ENCODE measurements at regions not wholly inside any gene's neighbourhood (a gene's known extent, or its start where the extent isn't known, plus 50 kb on each side); places are given as distances from the start of the nearest gene placed in this dataset.

GRCh38 chr13:42380420-42381164 is 108.6 kb downstream of the AKAP11 start:
- FAIRE-seq (no peak), DNase-seq (ENCODE audit: low read depth, low spot score) (peak; percentile 85), ATAC-seq (peak; percentile 69)
- peaks cover 53% of the 10 kb centered on the region for H3K4me1 ChIP-seq (ENCODE audit: control insufficient read depth, insufficient read depth, low read length)
- peak overlapping the region; percentile 91 for H3K4me2 ChIP-seq (ENCODE audit: control insufficient read depth, insufficient read depth)
- no peaks in the 10 kb centered on the region for H3K79me2 ChIP-seq (ENCODE audit: control insufficient read depth, insufficient read depth, low read length)
- H3K4me3 ChIP-seq: 0 out of 2 replicates have a peak overlapping the region, but pooled peaks have one; percentile 6
- H3K27me3 ChIP-seq (replicated peaks in 1 of 2; ENCODE audit: control insufficient read depth in 2 of 2, insufficient read depth in 2 of 2, low read length in 1 of 2): no peaks in the 10 kb centered on the region
- WGBS (ENCODE audit: insufficient coverage, insufficient replicate concordance, low lambda C conversion rate, missing lambda C conversion rate): under 1% methylated on average over 12 of the region's 12 CpGs
- RAD21 ChIA-PET (ENCODE audit: unreplicated experiment): interaction anchor here (0.8 to 8.1 kb wide), 24 partner anchors 8 to 171 kb away, joined by 3 to 86 read pairs (median 6); no protein-coding TSS in a partner anchor
- POLR2A ChIA-PET: interaction anchor here (0.8 to 5.1 kb wide), 10 partner anchors 9 to 151 kb away, joined by 3 to 35 read pairs (median 4); partner anchors contain the start of gene AKAP11
- H3K36me3 ChIP-seq (ENCODE audit: control insufficient read depth in 2 of 2, insufficient read depth in 2 of 2, low read length in 1 of 2): no peaks in the 10 kb centered on the region
- peak overlapping the region; percentile 20; the same call in 1 of the 2 replicates for H2AFZ ChIP-seq (ENCODE audit: control insufficient read depth, low read depth, low read length)
- in situ Hi-C loops (cut with MboI) (no loop called here), intact Hi-C loops (cut with micrococcal nuclease; ENCODE audit: unreplicated experiment) (loop anchor here (5.0 kb wide), 1 partner anchor 612 kb away; the partner anchor contains the start of gene EPSTI1)
- SMC1A ChIA-PET (ENCODE audit: uncharacterized antibody, unreplicated experiment): interaction anchor here (0.6 to 12.5 kb wide), 24 partner anchors 10 to 213 kb away, joined by 3 to 210 read pairs (median 4); no protein-coding TSS in a partner anchor
- no peaks in the 10 kb centered on the region for H4K20me1 ChIP-seq (ENCODE audit: control insufficient read depth, insufficient read depth)
- H3K9me3 ChIP-seq (replicated peaks; ENCODE audit: control insufficient read depth, insufficient read depth, low read length): peaks cover 14% of the 10 kb centered on the region
- TSS peak; percentile 85 for BruUV-seq (replicated peaks)
- H3K27ac ChIP-seq (ENCODE audit: control insufficient read depth, insufficient read depth): peak overlapping the region; percentile 99
- H3K9ac ChIP-seq (ENCODE audit: control insufficient read depth, insufficient read depth, low read length): peak overlapping the region; percentile 77
- CTCF ChIA-PET: interaction anchor here (0.7 to 5.5 kb wide), 14 partner anchors 12 to 203 kb away, joined by 3 to 39 read pairs (median 5); partner anchors contain the start of gene TNFSF11
- TF ChIP-seq JUNB (IDR thresholded peaks at IDR 0.05): peak; percentile 57
- TF ChIP-seq MXI1 (IDR thresholded peaks at IDR 0.05; ENCODE audit: low read depth, low read length): no peak; the same call in 1 of the 2 replicates
- no peak for TF ChIP-seq CHD1 (IDR thresholded peaks at IDR 0.05; ENCODE audit: low read depth, low read length)
- TF ChIP-seq MYB (IDR thresholded peaks at IDR 0.05; ENCODE audit: borderline replicate concordance, low read depth, low read length): no peak
- no peak for TF ChIP-seq WRNIP1 (IDR thresholded peaks at IDR 0.05; ENCODE audit: borderline replicate concordance, low read depth, low read length)
- no peak; the same call in 1 of the 2 replicates for TF ChIP-seq RAD21 (IDR thresholded peaks at IDR 0.05; ENCODE audit: insufficient read depth, low read depth, low read length)
- no peak for TF ChIP-seq RBBP5 (conservative IDR thresholded peaks at IDR 0.05)
- TF ChIP-seq MEF2A (IDR thresholded peaks at IDR 0.05; ENCODE audit: insufficient read depth, low read depth, low read length): peak; percentile 57; the same call in 1 of the 2 replicates
- no peak for TF ChIP-seq E4F1 (IDR thresholded peaks at IDR 0.05; ENCODE audit: borderline replicate concordance, partially characterized antibody)
- TF ChIP-seq FOXM1 (IDR thresholded peaks at IDR 0.05; ENCODE audit: low read depth, low read length): peak; percentile 90
- peak; percentile 85; the same call in 1 of the 2 replicates for TF ChIP-seq ZBED1 (IDR thresholded peaks at IDR 0.05; ENCODE audit: borderline replicate concordance)
- peak; percentile 85 for TF ChIP-seq PAX5 (IDR thresholded peaks at IDR 0.05; ENCODE audit: borderline replicate concordance, low read depth, low read length)
- no peak for TF ChIP-seq NFXL1 (IDR thresholded peaks at IDR 0.05; ENCODE audit: borderline replicate concordance)
- no peak for TF ChIP-seq IRF5 (IDR thresholded peaks at IDR 0.05; ENCODE audit: borderline replicate concordance)
- no peak; the same call in 1 of the 2 replicates for TF ChIP-seq STAT3 (IDR thresholded peaks at IDR 0.05; ENCODE audit: low read depth, low read length)
- no peak for TF ChIP-seq IRF3 (IDR thresholded peaks at IDR 0.05)
- TF ChIP-seq KAT2A (conservative IDR thresholded peaks at IDR 0.05; ENCODE audit: control insufficient read depth, low read depth, low read length): no peak
- TF ChIP-seq BRCA1 (IDR thresholded peaks at IDR 0.05; ENCODE audit: low read depth, low read length): no peak
- no peak; the same call in 1 of the 2 replicates for TF ChIP-seq POLR2A (IDR thresholded peaks at IDR 0.05; ENCODE audit: low read depth, low read length)
- TF ChIP-seq PAX8 (IDR thresholded peaks at IDR 0.05): no peak
- no peak for TF ChIP-seq HCFC1 (IDR thresholded peaks at IDR 0.05; ENCODE audit: low read length)
